ENCODE measurements at regions not wholly inside any gene's neighbourhood (a gene's known extent, or its start where the extent isn't known, plus 50 kb on each side); places are given as distances from the start of the nearest gene placed in this dataset.

- intact Hi-C loops (cut with micrococcal nuclease): no loop called here
- ATAC-seq (no peak), DNase-seq (no peak)
Measured at GRCh38 chr2:199707593-199708185, 143.3 kb downstream of the FTCDNL1 start.

GRCh38 chr2:199705538-199705937 is 145.5 kb downstream of the FTCDNL1 start:
- intact Hi-C loops (cut with micrococcal nuclease): no loop called here
- ATAC-seq: no peak
- no peak for DNase-seq

GRCh38 chr2:199704358-199705238 is 146.4 kb downstream of the FTCDNL1 start:
- peak; percentile 46 for ATAC-seq
- intact Hi-C loops (cut with micrococcal nuclease): no loop called here
- no peak for DNase-seq

- intact Hi-C loops (cut with micrococcal nuclease): no loop called here
- no peak for ATAC-seq
Measured at GRCh38 chr2:199703199-199703598, 147.8 kb downstream of the FTCDNL1 start.

GRCh38 chr2:199697469-199697868 is 153.5 kb downstream of the FTCDNL1 start:
- intact Hi-C loops (cut with micrococcal nuclease): no loop called here
- DNase-seq (no peak), ATAC-seq (no peak)

More at GRCh38 chr2:199703199-199703598, 147.8 kb downstream of the FTCDNL1 start:
- no peak for DNase-seq

DNA sequence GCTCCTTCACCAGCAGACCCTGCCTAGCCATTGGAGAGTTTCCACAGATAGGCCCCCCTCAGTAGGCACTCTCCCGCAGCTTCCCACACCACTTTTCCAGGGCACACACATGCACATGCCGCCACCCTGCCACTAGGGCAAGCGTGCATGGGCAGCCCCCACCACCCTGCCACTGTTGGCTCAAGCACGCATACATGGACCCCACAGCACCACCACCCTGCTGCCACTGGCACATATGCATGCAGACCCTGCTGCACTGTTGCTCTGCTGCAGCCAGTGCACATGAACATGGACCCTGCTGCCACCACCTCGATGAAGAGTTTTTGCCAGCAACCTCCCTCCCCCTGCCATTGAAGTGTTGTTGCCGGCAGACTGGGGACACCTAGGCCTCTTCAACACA is 154.9 kb downstream of the FTCDNL1 start:
- ATAC-seq (no peak), DNase-seq (no peak)
- intact Hi-C loops (cut with micrococcal nuclease): no loop called here

GRCh38 chr2:199693861-199694260 is 157.1 kb downstream of the FTCDNL1 start:
- DNase-seq: no peak
- intact Hi-C loops (cut with micrococcal nuclease): no loop called here
- no peak for ATAC-seq

- intact Hi-C loops (cut with micrococcal nuclease): no loop called here
- ATAC-seq (no peak), DNase-seq (no peak)
Measured at GRCh38 chr2:199692489-199692888, 158.5 kb downstream of the FTCDNL1 start.

DNA sequence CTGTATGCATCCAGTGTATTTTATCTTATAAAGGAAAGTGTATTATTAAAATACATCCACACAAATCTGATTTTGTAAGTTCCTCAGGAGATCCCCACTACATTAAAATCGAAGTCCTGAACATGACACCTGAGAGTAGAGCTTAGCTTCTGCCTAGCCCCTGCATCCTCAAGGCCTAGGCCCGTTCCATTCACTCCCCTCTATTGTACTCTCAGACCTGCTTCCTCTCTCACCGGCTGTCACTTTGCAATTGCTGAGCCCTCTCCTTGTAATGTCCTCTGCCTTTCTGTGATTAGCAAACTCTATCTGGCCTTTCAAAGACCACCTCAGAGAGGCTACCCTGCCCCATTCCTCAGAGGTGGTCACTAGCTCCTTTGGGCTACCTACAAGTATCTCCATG is 160.8 kb downstream of the FTCDNL1 start:
- ATAC-seq: no peak
- intact Hi-C loops (cut with micrococcal nuclease): no loop called here
- no peak for DNase-seq

DNA sequence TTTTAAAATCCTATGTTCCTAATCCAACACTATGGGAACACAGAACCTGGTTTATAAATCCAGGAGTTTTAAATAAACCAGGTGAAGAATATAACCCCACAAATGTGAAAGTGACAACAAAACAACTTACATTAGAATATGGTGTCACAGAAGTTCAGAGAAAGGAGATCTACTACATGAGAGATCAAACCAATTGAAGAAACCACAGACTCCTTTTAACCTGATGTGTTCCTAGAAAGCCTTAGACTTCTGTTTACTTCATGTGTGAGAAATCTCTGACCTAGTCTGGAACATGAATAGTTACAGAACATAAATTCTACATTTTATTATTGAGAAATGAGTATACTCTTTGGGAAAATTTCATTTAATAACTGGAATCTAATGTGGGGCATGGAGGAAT is 165.3 kb downstream of the FTCDNL1 start:
- intact Hi-C loops (cut with micrococcal nuclease): no loop called here
- no peak for DNase-seq
- ATAC-seq: no peak

GRCh38 chr2:199684832-199685231 is 166.2 kb downstream of the FTCDNL1 start:
- DNase-seq (no peak), ATAC-seq (no peak)
- intact Hi-C loops (cut with micrococcal nuclease): no loop called here

- intact Hi-C loops (cut with micrococcal nuclease): no loop called here
- DNase-seq: no peak
- ATAC-seq: no peak
Measured at GRCh38 chr2:199684168-199684567, 166.8 kb downstream of the FTCDNL1 start.

DNA sequence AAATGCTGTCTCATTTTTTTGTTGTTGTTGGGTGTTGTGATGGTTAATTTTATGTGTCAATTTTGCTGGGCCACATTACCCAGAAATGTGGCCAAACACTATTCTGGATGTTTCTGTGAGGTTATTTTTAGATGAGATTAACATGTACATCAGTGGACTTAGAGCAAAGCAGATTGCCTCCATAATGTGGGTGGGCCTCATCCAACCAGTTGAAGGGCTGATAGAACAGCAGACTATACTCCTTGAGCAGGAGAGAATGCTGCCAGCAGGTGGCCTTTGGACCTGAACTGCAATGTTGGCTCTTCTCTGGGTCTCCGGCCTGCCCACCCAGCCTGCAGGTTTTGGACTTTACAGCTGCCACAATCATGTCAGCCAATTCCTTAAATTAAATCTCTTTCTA is 169.0 kb downstream of the FTCDNL1 start:
- no peak for ATAC-seq
- intact Hi-C loops (cut with micrococcal nuclease): no loop called here
- no peak for DNase-seq

DNA sequence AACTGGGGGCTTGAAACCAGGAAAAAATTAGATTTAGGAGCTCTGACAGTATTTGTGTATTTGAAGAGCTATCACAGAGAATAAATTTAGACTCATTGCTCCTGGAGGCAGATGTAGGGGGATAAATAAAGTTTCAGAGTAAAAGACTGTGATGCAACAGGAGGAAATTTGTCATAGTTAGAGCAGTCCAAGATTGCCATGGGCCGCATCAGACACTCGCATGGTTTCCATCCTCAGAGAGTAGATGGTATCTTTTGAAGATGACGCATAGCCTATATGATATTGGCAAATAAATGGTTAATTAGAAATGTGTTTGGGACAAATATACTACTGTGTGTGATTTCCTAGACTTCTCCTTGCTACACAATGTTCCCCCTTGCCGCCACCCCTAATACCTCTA is 170.5 kb downstream of the FTCDNL1 start:
- DNase-seq: no peak
- intact Hi-C loops (cut with micrococcal nuclease): no loop called here
- no peak for ATAC-seq

DNA sequence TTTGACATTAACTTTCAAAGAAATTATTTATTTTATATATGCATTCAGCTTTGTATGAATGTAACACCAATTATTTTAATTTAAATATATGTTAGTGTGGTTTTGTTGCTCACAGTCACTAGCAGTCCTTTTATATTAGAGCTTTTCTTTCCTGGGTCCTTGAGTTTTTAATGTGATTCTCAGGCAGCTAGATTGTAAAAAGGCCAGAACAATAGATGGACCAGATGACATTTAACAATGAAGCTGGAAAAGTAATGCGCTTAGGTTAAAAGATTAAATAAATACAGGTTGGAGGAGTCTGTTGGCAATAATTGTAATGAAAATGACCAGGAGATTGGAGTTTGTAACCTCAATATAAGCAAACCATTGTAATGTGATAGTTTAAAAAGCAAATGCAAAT is 171.1 kb downstream of the FTCDNL1 start:
- no peak for DNase-seq
- ATAC-seq: no peak
- intact Hi-C loops (cut with micrococcal nuclease): no loop called here

- intact Hi-C loops (cut with micrococcal nuclease): no loop called here
- DNase-seq (no peak), ATAC-seq (no peak)
Measured at GRCh38 chr2:199677881-199678280, 173.1 kb downstream of the FTCDNL1 start.

GRCh38 chr2:199668645-199669044 is 182.3 kb downstream of the FTCDNL1 start:
- no peak for DNase-seq
- peak; percentile 60 for ATAC-seq
- intact Hi-C loops (cut with micrococcal nuclease): no loop called here

- intact Hi-C loops (cut with micrococcal nuclease): no loop called here
Measured at GRCh38 chr2:199663157-199663556, 187.8 kb downstream of the FTCDNL1 start.

DNA sequence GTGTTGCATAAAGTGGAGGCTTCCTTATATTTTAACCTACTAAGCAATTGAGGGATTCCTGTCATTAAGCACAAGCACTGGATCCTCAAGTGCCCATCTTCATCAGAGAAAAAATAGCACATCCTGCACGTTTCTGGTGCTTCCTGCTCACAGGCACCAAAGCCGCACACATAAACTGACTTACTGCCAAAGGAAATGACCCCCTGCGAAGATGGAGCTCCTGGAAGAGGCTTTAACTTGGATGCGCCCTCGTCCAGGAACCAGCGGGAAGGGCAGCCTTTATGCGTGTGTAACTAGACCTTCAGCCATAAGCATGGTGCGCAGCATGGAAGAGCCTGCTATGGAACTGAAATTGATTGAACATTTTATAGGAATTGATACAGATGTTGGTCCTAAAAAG is 188.7 kb downstream of the FTCDNL1 start:
- intact Hi-C loops (cut with micrococcal nuclease): no loop called here
- ATAC-seq (no peak), DNase-seq (no peak)

More at GRCh38 chr2:199663157-199663556, 187.8 kb downstream of the FTCDNL1 start:
- no peak for ATAC-seq
- no peak for DNase-seq

GRCh38 chr2:199660167-199660566 is 190.8 kb downstream of the FTCDNL1 start:
- intact Hi-C loops (cut with micrococcal nuclease): no loop called here
- ATAC-seq (no peak), DNase-seq (no peak)

GRCh38 chr2:199659207-199659606 is 191.8 kb downstream of the FTCDNL1 start:
- DNase-seq (peak; percentile 67), ATAC-seq (peak; percentile 64)
- intact Hi-C loops (cut with micrococcal nuclease): no loop called here
